Spleen (tissue), 7 donors: ENCODE measurements at regions not wholly inside any gene's neighbourhood (a gene's known extent, or its start where the extent isn't known, plus 50 kb on each side); places are given as distances from the start of the nearest gene placed in this dataset.

Experiments used
- POLR2A ChIP-seq, 3 donors: fragments of 450-650 bp; IDR thresholded peaks; one replicate each; pipeline ENCODE4 v1.5.1; 2017; ENCODE audit warnings: antibody characterized with exemption in 3 of 3, mild to moderate bottlenecking in 1 of 3
- POLR2AphosphoS5 ChIP-seq, 3 donors: sonication (generic); formaldehyde crosslinking; IDR thresholded peaks; one replicate each; pipeline ENCODE4 v1.5.1; 2017; ENCODE audit warnings: antibody characterized with exemption in 3 of 3
- TF ChIP-seq, protein P1 (sequence below), 11 experiments: fragments of 200-600 bp in 7 of 11; fragments of 450-650 bp in 4 of 11; sonication (generic) in 4 of 11; IDR thresholded peaks in 8 of 11; conservative IDR thresholded peaks in 3 of 11; 1 replicate in 7 of 11; 2 replicates in 4 of 11; pipeline versions ENCODE4 v1.4.0 to v1.8.0; 2016 to 2021; ENCODE audit warnings: antibody characterized with exemption in 11 of 11, inconsistent platforms in 4 of 11, mild to moderate bottlenecking in 1 of 11
- donor health status: DM: no; HTN: no; CAD: no; lungs with moderate emphysema.
- donor health status: DM: no; HTN: no; CAD: no.
- donor health status: DM: no; HTN: no; CAD: no.

GRCh38 chr12:60997869-60998378 lies 1262.3 kb upstream of the USP15 start:
- TF ChIP-seq POLR2A (IDR thresholded peaks at IDR 0.05) (no peak), POLR2AphosphoS5 (IDR thresholded peaks at IDR 0.05) (no peak)
- TF ChIP-seq, protein P1, sequence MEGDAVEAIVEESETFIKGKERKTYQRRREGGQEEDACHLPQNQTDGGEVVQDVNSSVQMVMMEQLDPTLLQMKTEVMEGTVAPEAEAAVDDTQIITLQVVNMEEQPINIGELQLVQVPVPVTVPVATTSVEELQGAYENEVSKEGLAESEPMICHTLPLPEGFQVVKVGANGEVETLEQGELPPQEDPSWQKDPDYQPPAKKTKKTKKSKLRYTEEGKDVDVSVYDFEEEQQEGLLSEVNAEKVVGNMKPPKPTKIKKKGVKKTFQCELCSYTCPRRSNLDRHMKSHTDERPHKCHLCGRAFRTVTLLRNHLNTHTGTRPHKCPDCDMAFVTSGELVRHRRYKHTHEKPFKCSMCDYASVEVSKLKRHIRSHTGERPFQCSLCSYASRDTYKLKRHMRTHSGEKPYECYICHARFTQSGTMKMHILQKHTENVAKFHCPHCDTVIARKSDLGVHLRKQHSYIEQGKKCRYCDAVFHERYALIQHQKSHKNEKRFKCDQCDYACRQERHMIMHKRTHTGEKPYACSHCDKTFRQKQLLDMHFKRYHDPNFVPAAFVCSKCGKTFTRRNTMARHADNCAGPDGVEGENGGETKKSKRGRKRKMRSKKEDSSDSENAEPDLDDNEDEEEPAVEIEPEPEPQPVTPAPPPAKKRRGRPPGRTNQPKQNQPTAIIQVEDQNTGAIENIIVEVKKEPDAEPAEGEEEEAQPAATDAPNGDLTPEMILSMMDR (IDR thresholded peaks at IDR 0.05 in 8 of 11, conservative IDR thresholded peaks at IDR 0.05 in 3 of 11): no peak
